Neural progenitor cell (in vitro differentiated cells): ENCODE measurements at regions not wholly inside any gene's neighbourhood (a gene's known extent, or its start where the extent isn't known, plus 50 kb on each side); places are given as distances from the start of the nearest gene placed in this dataset.

Experiments used
- CTCF ChIP-seq: fragments of 200-600 bp; sonication (generic); IDR thresholded peaks from 2 replicates; pipeline ENCODE4 v1.5.1; 2017; ENCODE audit warnings: antibody characterized with exemption, mild to moderate bottlenecking
- EZH2phosphoT487 ChIP-seq: fragments of 200-600 bp; sonication (generic); IDR thresholded peaks from 2 replicates; pipeline ENCODE4 v1.6.1; 2017; ENCODE audit warnings: antibody characterized with exemption

- TF ChIP-seq CTCF (no peak), EZH2phosphoT487 (no peak)
These were observed 257.4 kb downstream of the BRD1 start for GRCh38 chr22:49570032-49570848.
